ENCODE measurements at regions not wholly inside any gene's neighbourhood (a gene's known extent, or its start where the extent isn't known, plus 50 kb on each side); places are given as distances from the start of the nearest gene placed in this dataset.

- no peak for DNase-seq (ENCODE audit: insufficient read length, low spot score)
Measured at GRCh38 chr21:38965910-38966504, 160.3 kb downstream of the ETS2 start.

GRCh38 chr21:38965241-38965640 lies 159.5 kb downstream of the ETS2 start:
- FAIRE-seq (no peak), DNase-seq (ENCODE audit: insufficient read length, low spot score) (no peak)

More at GRCh38 chr21:38965910-38966504, 160.3 kb downstream of the ETS2 start:
- no peak for FAIRE-seq

- FAIRE-seq = peak; percentile 13
- DNase-seq (ENCODE audit: insufficient read length, low spot score) = no peak
Measured at GRCh38 chr21:38963006-38963405, 157.3 kb downstream of the ETS2 start.

- no peak for FAIRE-seq
- no peak for DNase-seq (ENCODE audit: insufficient read length, low spot score)
Measured at GRCh38 chr21:38960251-38960650, 154.5 kb downstream of the ETS2 start.

- DNase-seq (ENCODE audit: insufficient read length, low spot score) (no peak), FAIRE-seq (no peak)
Measured at GRCh38 chr21:38959692-38960061, 153.9 kb downstream of the ETS2 start.

- no peak for FAIRE-seq
- DNase-seq (ENCODE audit: insufficient read length, low spot score) = no peak
Measured at GRCh38 chr21:38958940-38959691, 153.4 kb downstream of the ETS2 start.

- no peak for FAIRE-seq
- DNase-seq (ENCODE audit: insufficient read length, low spot score) = no peak
Measured at GRCh38 chr21:38958323-38958705, 152.6 kb downstream of the ETS2 start.

- FAIRE-seq (no peak), DNase-seq (ENCODE audit: insufficient read length, low spot score) (no peak)
Measured at GRCh38 chr21:38957575-38958322, 152.0 kb downstream of the ETS2 start.

- FAIRE-seq = no peak
- no peak for DNase-seq (ENCODE audit: insufficient read length, low spot score)
Measured at GRCh38 chr21:38956856-38957571, 151.3 kb downstream of the ETS2 start.

- DNase-seq (ENCODE audit: insufficient read length, low spot score) (no peak), FAIRE-seq (no peak)
Measured at GRCh38 chr21:38956521-38956855, 150.8 kb downstream of the ETS2 start.

- FAIRE-seq = no peak
- DNase-seq (ENCODE audit: insufficient read length, low spot score) = no peak
Measured at GRCh38 chr21:38956007-38956406, 150.3 kb downstream of the ETS2 start.

- FAIRE-seq (no peak), DNase-seq (ENCODE audit: insufficient read length, low spot score) (no peak)
Measured at GRCh38 chr21:38955495-38955894, 149.8 kb downstream of the ETS2 start.

GRCh38 chr21:38954588-38955004 lies 148.9 kb downstream of the ETS2 start:
- DNase-seq (ENCODE audit: insufficient read length, low spot score) (no peak), FAIRE-seq (no peak)

- FAIRE-seq = no peak
Measured at GRCh38 chr21:38953516-38953915, 147.8 kb downstream of the ETS2 start.

GRCh38 chr21:38952890-38953289 lies 147.2 kb downstream of the ETS2 start:
- DNase-seq (ENCODE audit: insufficient read length, low spot score) = no peak
- FAIRE-seq = no peak

More at GRCh38 chr21:38953516-38953915, 147.8 kb downstream of the ETS2 start:
- no peak for DNase-seq (ENCODE audit: insufficient read length, low spot score)

GRCh38 chr21:38951095-38951730 lies 145.5 kb downstream of the ETS2 start:
- DNase-seq (ENCODE audit: insufficient read length, low spot score) (no peak), FAIRE-seq (no peak)

GRCh38 chr21:38950435-38951094 lies 144.8 kb downstream of the ETS2 start:
- DNase-seq (ENCODE audit: insufficient read length, low spot score) (no peak), FAIRE-seq (no peak)

GRCh38 chr21:38949070-38949380 lies 143.3 kb downstream of the ETS2 start:
- no peak for FAIRE-seq

GRCh38 chr21:38948377-38949069 lies 142.8 kb downstream of the ETS2 start:
- DNase-seq (ENCODE audit: insufficient read length, low spot score) (no peak), FAIRE-seq (no peak)

More at GRCh38 chr21:38949070-38949380, 143.3 kb downstream of the ETS2 start:
- DNase-seq (ENCODE audit: insufficient read length, low spot score) = no peak
